ENCODE measurements at regions not wholly inside any gene's neighbourhood (a gene's known extent, or its start where the extent isn't known, plus 50 kb on each side); places are given as distances from the start of the nearest gene placed in this dataset.

GRCh38 chr1:238408737-238409136, 518.0 kb upstream of the ZP4 start:
- POLR2A ChIA-PET (ENCODE audit: low non-redundant PET) = no interaction called here
- DNase-seq (ENCODE audit: low spot score) = no peak
- no peak for TF ChIP-seq CTCF (conservative IDR thresholded peaks at IDR 0.05; ENCODE audit: low read depth)
- CTCF ChIA-PET = interaction anchor here (0.6 kb wide), 1 partner anchor 704 kb away, joined by 3 read pairs; no protein-coding TSS in a partner anchor
- H3K27ac ChIP-seq = no peak overlapping the region

- DNase-seq (ENCODE audit: low spot score) = no peak
- no peak overlapping the region for H3K27ac ChIP-seq
- ChIA-PET POLR2A (ENCODE audit: low non-redundant PET) (no interaction called here), CTCF (interaction anchor here (0.6 kb wide), 1 partner anchor 12 kb away, joined by 3 read pairs; no protein-coding TSS in a partner anchor)
- no peak for TF ChIP-seq CTCF (conservative IDR thresholded peaks at IDR 0.05; ENCODE audit: low read depth)
These were observed 515.6 kb upstream of the ZP4 start for GRCh38 chr1:238406098-238406860.

GRCh38 chr1:238404921-238405320, 514.2 kb upstream of the ZP4 start:
- POLR2A ChIA-PET (ENCODE audit: low non-redundant PET) = no interaction called here
- no peak overlapping the region for H3K27ac ChIP-seq
- CTCF ChIA-PET = interaction anchor here (0.6 to 0.7 kb wide), 2 partner anchors 29 to 134 kb away, joined by 3 to 5 read pairs; no protein-coding TSS in a partner anchor
- no peak for TF ChIP-seq CTCF (conservative IDR thresholded peaks at IDR 0.05; ENCODE audit: low read depth)
- DNase-seq (ENCODE audit: low spot score) = no peak

GRCh38 chr1:238404481-238404880, 513.8 kb upstream of the ZP4 start:
- POLR2A ChIA-PET (ENCODE audit: low non-redundant PET) = no interaction called here
- no peak for DNase-seq (ENCODE audit: low spot score)
- H3K27ac ChIP-seq = no peak overlapping the region
- CTCF ChIA-PET = interaction anchor here (0.7 kb wide), 1 partner anchor 133 kb away, joined by 3 read pairs; no protein-coding TSS in a partner anchor
- no peak for TF ChIP-seq CTCF (conservative IDR thresholded peaks at IDR 0.05; ENCODE audit: low read depth)

GRCh38 chr1:238401144-238401543, 510.4 kb upstream of the ZP4 start:
- no peak for TF ChIP-seq CTCF (conservative IDR thresholded peaks at IDR 0.05; ENCODE audit: low read depth)
- ChIA-PET POLR2A (ENCODE audit: low non-redundant PET) (no interaction called here), CTCF (no interaction called here)
- H3K27ac ChIP-seq = no peak overlapping the region
- no peak for DNase-seq (ENCODE audit: low spot score)

GRCh38 chr1:238399558-238399957, 508.8 kb upstream of the ZP4 start:
- TF ChIP-seq CTCF (conservative IDR thresholded peaks at IDR 0.05; ENCODE audit: low read depth) = no peak
- no peak for DNase-seq (ENCODE audit: low spot score)
- ChIA-PET CTCF (no interaction called here), POLR2A (ENCODE audit: low non-redundant PET) (no interaction called here)
- no peak overlapping the region for H3K27ac ChIP-seq

Data from RWPE1 (cell line).